Keratinocyte (primary cell): ENCODE measurements at regions not wholly inside any gene's neighbourhood (a gene's known extent, or its start where the extent isn't known, plus 50 kb on each side); places are given as distances from the start of the nearest gene placed in this dataset.

Experiments
- DNase-seq: peaks from one replicate; pipeline ENCODE4 v3.0.0-alpha.2; 2011; ENCODE audit warnings: low read depth, missing footprints, low spot score
- FAIRE-seq: peaks from 2 replicates; lab custom pipeline; 2011; peaks lifted over from hg19 to GRCh38; lab: Jason Lieb, UNC
- H2AFZ ChIP-seq: 2 replicates; pipeline ENCODE4 v1.6.0; 2012; ENCODE audit warnings: low read length, control low read depth, inconsistent platforms; ENCODE audit not compliant: control insufficient read depth
- H3K27ac ChIP-seq: 2 replicates; pipeline ENCODE4 v1.5.1; 2011; ENCODE audit warnings: low read length; ENCODE audit not compliant: control insufficient read depth, insufficient read depth
- H3K27me3 ChIP-seq: 3 replicates; pipeline ENCODE4 v1.6.0; 2011; ENCODE audit warnings: low read length; ENCODE audit not compliant: control insufficient read depth, insufficient read depth; ENCODE audit errors: extremely low read depth
- H3K36me3 ChIP-seq, 2 experiments: 2 replicates in 1 of 2; 3 replicates in 1 of 2; pipeline ENCODE4 v1.5.1; 2011; ENCODE audit warnings: low read length in 2 of 2, mild to moderate bottlenecking in 1 of 2; ENCODE audit not compliant: control insufficient read depth in 2 of 2, insufficient read depth in 2 of 2; ENCODE audit errors: extremely low read depth in 1 of 2
- H3K4me1 ChIP-seq: 3 replicates; pipeline ENCODE4 v1.5.1; 2011; ENCODE audit warnings: low read length; ENCODE audit not compliant: control insufficient read depth, insufficient read depth; ENCODE audit errors: extremely low read depth
- H3K4me2 ChIP-seq: 3 replicates; pipeline ENCODE4 v1.6.0; 2011; ENCODE audit warnings: low read depth, low read length; ENCODE audit not compliant: control insufficient read depth, insufficient read depth; ENCODE audit errors: extremely low read depth
- H3K4me3 ChIP-seq, 3 experiments: fragments of 200-600 bp in 1 of 3; sonication (generic) in 1 of 3; 2 replicates in 2 of 3; 3 replicates in 1 of 3; pipeline ENCODE4 v1.5.1; 2011 to 2016; ENCODE audit warnings: low read length in 3 of 3, mild to moderate bottlenecking in 3 of 3, control low read depth in 2 of 3, inconsistent platforms in 1 of 3, low read depth in 1 of 3, mixed read lengths in 1 of 3, mixed run types in 1 of 3, moderate library complexity in 1 of 3; ENCODE audit not compliant: control insufficient read depth in 2 of 3, insufficient read depth in 2 of 3; ENCODE audit errors: extremely low read depth in 1 of 3
- H3K79me2 ChIP-seq: 2 replicates; pipeline ENCODE4 v1.6.0; 2012; ENCODE audit warnings: low read length; ENCODE audit not compliant: control insufficient read depth, insufficient read depth
- H3K9ac ChIP-seq: 3 replicates; pipeline ENCODE4 v1.6.0; 2011; ENCODE audit warnings: low read length; ENCODE audit not compliant: control insufficient read depth, insufficient read depth; ENCODE audit errors: extremely low read depth
- H3K9me1 ChIP-seq: 3 replicates; pipeline ENCODE4 v1.6.0; 2011; ENCODE audit warnings: low read length; ENCODE audit not compliant: control insufficient read depth, insufficient read depth; ENCODE audit errors: extremely low read depth
- H3K9me3 ChIP-seq: 2 replicates; pipeline ENCODE4 v1.5.1; 2012; ENCODE audit warnings: low read depth, low read length; ENCODE audit not compliant: control insufficient read depth
- H4K20me1 ChIP-seq: 3 replicates; pipeline ENCODE4 v1.6.0; 2011; ENCODE audit warnings: low read length; ENCODE audit not compliant: control insufficient read depth, insufficient read depth; ENCODE audit errors: extremely low read depth
- EZH2 ChIP-seq: IDR thresholded peaks from one replicate; pipeline ENCODE4 v1.6.1; 2012; ENCODE audit warnings: inconsistent platforms, mild to moderate bottlenecking, low read length, moderate library complexity
- dilution Hi-C: fragments of 300-500 bp; cut with MboI; formaldehyde crosslinking; loops from one replicate; pipeline ENCODE4 v1.7.0; 2020; ENCODE audit warnings: low sequenced_read_pairs; ENCODE audit not compliant: extremely low pct_ligation_motif_present
- TF ChIP-seq, protein P1 (sequence below), 3 experiments: IDR thresholded peaks in 1 of 3; conservative IDR thresholded peaks in 1 of 3; optimal IDR thresholded peaks in 1 of 3; 2 replicates in 2 of 3; 3 replicates in 1 of 3; pipeline versions ENCODE3 to v1.5.1; 2011; ENCODE audit warnings: low read length in 3 of 3, mild to moderate bottlenecking in 3 of 3, moderate library complexity in 2 of 3, control low read depth in 1 of 3, inconsistent platforms in 1 of 3; ENCODE audit not compliant: insufficient read depth in 2 of 3; ENCODE audit errors: extremely low read depth in 1 of 3

DNA sequence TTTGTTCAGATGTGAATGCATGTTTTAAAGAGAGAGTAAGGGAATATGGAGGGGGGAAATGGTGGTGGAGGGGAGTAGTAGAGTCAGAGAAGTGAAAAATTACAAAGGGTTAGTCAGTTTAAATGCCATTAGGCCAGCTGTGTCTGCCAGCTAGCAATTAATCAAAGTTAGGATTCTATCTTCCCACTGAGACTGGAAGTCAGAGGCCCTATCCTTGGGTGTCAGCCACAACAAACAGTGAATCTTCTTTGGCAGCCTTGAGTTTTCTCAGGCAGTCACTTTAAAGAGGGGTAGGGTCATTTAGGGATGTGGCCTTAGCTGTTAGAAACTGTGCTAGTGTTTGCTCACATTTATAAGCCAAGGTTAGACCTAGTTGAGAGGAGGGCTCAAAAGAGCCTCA is 120.5 kb upstream of the BTBD3 start:
- DNase-seq (no peak), FAIRE-seq (no peak)
- no peaks in the 10 kb centered on the region for H4K20me1 ChIP-seq
- H3K9me3 ChIP-seq, result no peaks in the 10 kb centered on the region
- H3K9ac ChIP-seq, result no peak overlapping the region
- H3K4me3 ChIP-seq, result no peak overlapping the region
- H3K9me1 ChIP-seq, result no peaks in the 10 kb centered on the region
- H3K4me1 ChIP-seq, result peaks cover 4% of the 10 kb centered on the region
- dilution Hi-C loops, result no loop called here
- H3K27ac ChIP-seq, result no peak overlapping the region
- no peak overlapping the region for H2AFZ ChIP-seq
- no peak overlapping the region for H3K4me2 ChIP-seq
- no peaks in the 10 kb centered on the region for H3K79me2 ChIP-seq
- TF ChIP-seq, protein P1, sequence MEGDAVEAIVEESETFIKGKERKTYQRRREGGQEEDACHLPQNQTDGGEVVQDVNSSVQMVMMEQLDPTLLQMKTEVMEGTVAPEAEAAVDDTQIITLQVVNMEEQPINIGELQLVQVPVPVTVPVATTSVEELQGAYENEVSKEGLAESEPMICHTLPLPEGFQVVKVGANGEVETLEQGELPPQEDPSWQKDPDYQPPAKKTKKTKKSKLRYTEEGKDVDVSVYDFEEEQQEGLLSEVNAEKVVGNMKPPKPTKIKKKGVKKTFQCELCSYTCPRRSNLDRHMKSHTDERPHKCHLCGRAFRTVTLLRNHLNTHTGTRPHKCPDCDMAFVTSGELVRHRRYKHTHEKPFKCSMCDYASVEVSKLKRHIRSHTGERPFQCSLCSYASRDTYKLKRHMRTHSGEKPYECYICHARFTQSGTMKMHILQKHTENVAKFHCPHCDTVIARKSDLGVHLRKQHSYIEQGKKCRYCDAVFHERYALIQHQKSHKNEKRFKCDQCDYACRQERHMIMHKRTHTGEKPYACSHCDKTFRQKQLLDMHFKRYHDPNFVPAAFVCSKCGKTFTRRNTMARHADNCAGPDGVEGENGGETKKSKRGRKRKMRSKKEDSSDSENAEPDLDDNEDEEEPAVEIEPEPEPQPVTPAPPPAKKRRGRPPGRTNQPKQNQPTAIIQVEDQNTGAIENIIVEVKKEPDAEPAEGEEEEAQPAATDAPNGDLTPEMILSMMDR (optimal IDR thresholded peaks at IDR 0.05 in 1 of 3, IDR thresholded peaks at IDR 0.05 in 1 of 3, conservative IDR thresholded peaks at IDR 0.05 in 1 of 3; ENCODE audit: extremely low read depth in 1 of 3, insufficient read depth in 2 of 3, low read length in 3 of 3), result no peak
- no peak for TF ChIP-seq EZH2
- no peaks in the 10 kb centered on the region for H3K36me3 ChIP-seq
- H3K27me3 ChIP-seq, result no peaks in the 10 kb centered on the region

DNA sequence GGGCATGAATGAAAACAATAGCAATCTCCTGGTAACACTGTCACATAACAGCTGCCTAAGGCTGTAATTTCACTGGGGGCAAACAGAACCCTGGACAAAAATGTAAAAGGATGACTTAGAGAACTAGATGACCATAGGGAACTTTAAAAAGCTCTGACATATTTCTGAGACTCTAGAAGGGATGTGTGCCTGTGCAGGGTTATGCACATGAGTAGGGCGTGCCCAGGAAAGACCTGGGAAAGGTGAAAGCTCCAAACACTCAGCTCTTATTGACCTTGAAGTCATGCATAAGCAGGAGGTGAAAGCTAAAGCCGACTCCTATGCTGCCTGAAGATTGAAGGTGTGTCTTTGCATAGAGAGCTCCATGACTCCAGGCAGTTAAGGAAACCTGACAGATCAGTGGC is 118.4 kb upstream of the BTBD3 start:
- no peak overlapping the region for H2AFZ ChIP-seq
- DNase-seq, result no peak
- FAIRE-seq, result peak; percentile 70
- H3K79me2 ChIP-seq, result no peaks in the 10 kb centered on the region
- TF ChIP-seq EZH2, result no peak
- TF ChIP-seq, protein P1 (optimal IDR thresholded peaks at IDR 0.05 in 1 of 3, IDR thresholded peaks at IDR 0.05 in 1 of 3, conservative IDR thresholded peaks at IDR 0.05 in 1 of 3; ENCODE audit: extremely low read depth in 1 of 3, insufficient read depth in 2 of 3, low read length in 3 of 3), result no peak
- H3K27ac ChIP-seq, result no peak overlapping the region
- H3K4me1 ChIP-seq, result peaks cover 4% of the 10 kb centered on the region
- H3K9me1 ChIP-seq, result no peaks in the 10 kb centered on the region
- H3K4me3 ChIP-seq, result no peak overlapping the region
- H3K36me3 ChIP-seq, result no peaks in the 10 kb centered on the region
- H3K9me3 ChIP-seq, result no peaks in the 10 kb centered on the region
- H3K9ac ChIP-seq, result no peak overlapping the region
- H3K27me3 ChIP-seq, result no peaks in the 10 kb centered on the region
- no peaks in the 10 kb centered on the region for H4K20me1 ChIP-seq
- H3K4me2 ChIP-seq, result peak overlapping the region; percentile 13
- dilution Hi-C loops, result no loop called here
